ENCODE measurements at regions not wholly inside any gene's neighbourhood (a gene's known extent, or its start where the extent isn't known, plus 50 kb on each side); places are given as distances from the start of the nearest gene placed in this dataset.

DNA sequence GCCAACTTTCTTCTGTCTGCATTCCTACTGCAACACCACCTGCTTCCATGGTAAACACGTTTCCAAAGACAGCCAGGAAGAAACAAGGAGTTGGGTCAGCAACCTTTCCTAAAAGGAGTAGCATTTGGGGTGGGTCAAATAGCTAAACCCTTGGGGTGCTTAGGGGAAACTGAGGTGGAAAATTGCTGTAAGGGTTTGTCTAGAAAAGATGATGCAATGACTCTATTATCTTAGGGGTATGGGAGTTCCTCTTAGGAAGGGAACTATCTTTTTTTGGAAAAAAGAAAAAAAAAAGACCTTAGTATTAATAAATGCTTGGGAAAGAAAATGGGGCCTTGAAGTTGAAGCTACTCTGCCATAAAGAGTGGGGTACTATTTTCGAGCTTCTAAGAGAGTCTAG lies 86.1 kb upstream of the POMGNT2 start:
- TF ChIP-seq, protein P1, sequence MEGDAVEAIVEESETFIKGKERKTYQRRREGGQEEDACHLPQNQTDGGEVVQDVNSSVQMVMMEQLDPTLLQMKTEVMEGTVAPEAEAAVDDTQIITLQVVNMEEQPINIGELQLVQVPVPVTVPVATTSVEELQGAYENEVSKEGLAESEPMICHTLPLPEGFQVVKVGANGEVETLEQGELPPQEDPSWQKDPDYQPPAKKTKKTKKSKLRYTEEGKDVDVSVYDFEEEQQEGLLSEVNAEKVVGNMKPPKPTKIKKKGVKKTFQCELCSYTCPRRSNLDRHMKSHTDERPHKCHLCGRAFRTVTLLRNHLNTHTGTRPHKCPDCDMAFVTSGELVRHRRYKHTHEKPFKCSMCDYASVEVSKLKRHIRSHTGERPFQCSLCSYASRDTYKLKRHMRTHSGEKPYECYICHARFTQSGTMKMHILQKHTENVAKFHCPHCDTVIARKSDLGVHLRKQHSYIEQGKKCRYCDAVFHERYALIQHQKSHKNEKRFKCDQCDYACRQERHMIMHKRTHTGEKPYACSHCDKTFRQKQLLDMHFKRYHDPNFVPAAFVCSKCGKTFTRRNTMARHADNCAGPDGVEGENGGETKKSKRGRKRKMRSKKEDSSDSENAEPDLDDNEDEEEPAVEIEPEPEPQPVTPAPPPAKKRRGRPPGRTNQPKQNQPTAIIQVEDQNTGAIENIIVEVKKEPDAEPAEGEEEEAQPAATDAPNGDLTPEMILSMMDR (IDR thresholded peaks at IDR 0.05; ENCODE audit: insufficient read depth, low read length), result no peak
- no peak for TF ChIP-seq POLR2AphosphoS5 (IDR thresholded peaks at IDR 0.05; ENCODE audit: low read depth)

Data from HL-60 (cell line).